Upper lobe of right lung (tissue), 1 donor: ENCODE measurements at regions not wholly inside any gene's neighbourhood (a gene's known extent, or its start where the extent isn't known, plus 50 kb on each side); places are given as distances from the start of the nearest gene placed in this dataset.

Source experiments
- ATAC-seq: fragments of 200-7000 bp; cut with Tn5 transposase; one replicate; pipeline ENCODE4 v1.9.1; 2020; ENCODE audit warnings: mild to moderate bottlenecking, moderate library complexity
- DNase-seq: peaks from one replicate; pipeline ENCODE4 v3.0.0-alpha.2; 2020
- H3K27ac ChIP-seq: fragments of 200-600 bp; one replicate; pipeline ENCODE4 v1.8.0; 2022
- H3K27me3 ChIP-seq: fragments of 200-600 bp; one replicate; pipeline ENCODE4 v1.8.0; 2022; ENCODE audit warnings: mild to moderate bottlenecking
- H3K36me3 ChIP-seq: fragments of 200-600 bp; one replicate; pipeline ENCODE4 v1.8.0; 2022
- H3K4me1 ChIP-seq: fragments of 200-600 bp; one replicate; pipeline ENCODE4 v1.8.0; 2022
- H3K4me3 ChIP-seq: fragments of 200-600 bp; one replicate; pipeline ENCODE4 v1.8.0; 2022; ENCODE audit warnings: mild to moderate bottlenecking
- H3K9me3 ChIP-seq: fragments of 200-600 bp; one replicate; pipeline ENCODE4 v1.8.0; 2022
- CTCF ChIP-seq: fragments of 200-600 bp; IDR thresholded peaks from one replicate; pipeline ENCODE4 v1.8.0; 2022; ENCODE audit warnings: antibody characterized with exemption
- intact Hi-C: fragments of 100-400 bp; cut with DNase I; formaldehyde crosslinking; loops from one replicate; pipeline ENCODE4 v1.11.0; 2022
- donor health status: DM: no; HTN: yes; CAD: no; lungs with severe emphysema.

DNA sequence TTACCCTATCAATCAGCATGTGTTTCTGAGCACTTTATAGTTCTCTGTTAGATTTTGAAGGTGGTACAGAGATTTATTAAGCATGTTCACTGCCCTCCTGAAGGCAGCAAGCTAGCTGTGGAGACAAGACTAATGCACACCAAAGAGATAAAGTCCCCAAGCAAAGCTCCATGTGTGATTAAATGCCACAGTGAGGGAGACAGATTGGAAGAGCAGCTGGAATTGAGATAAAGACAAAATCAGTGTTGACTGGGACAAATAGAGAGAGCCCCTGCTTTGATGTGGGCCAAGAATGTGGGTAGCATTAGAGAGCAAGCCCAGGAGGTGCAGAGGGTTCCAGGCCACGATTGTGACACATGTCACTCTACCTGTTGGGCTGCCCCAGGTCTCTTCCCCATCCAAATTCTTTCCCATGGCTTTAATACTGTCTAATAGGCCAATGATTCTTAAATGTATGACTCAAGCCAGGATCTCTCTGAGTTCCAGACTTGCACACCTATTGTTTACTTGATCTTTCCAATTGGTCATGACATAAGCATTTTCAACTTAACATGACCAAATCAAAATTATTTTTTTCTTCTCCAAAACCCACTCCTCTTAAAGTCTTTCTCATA, 60.1 kb upstream of the ZC3H12C start:
- ATAC-seq: no peak
- H3K27ac ChIP-seq: no peak overlapping the region
- H3K4me1 ChIP-seq: no peaks in the 10 kb centered on the region
- no peak for TF ChIP-seq CTCF
- H3K4me3 ChIP-seq: no peak overlapping the region
- intact Hi-C loops: no loop called here
- H3K9me3 ChIP-seq: no peaks in the 10 kb centered on the region
- H3K27me3 ChIP-seq: no peaks in the 10 kb centered on the region
- no peaks in the 10 kb centered on the region for H3K36me3 ChIP-seq
- no peak for DNase-seq

GRCh38 chr11:110034806-110035205, 58.4 kb upstream of the ZC3H12C start:
- Histone ChIP-seq H3K4me1 (no peaks in the 10 kb centered on the region), H3K4me3 (no peak overlapping the region), H3K27me3 (no peaks in the 10 kb centered on the region), H3K36me3 (no peaks in the 10 kb centered on the region), H3K9me3 (no peaks in the 10 kb centered on the region), H3K27ac (no peak overlapping the region)
- no peak for TF ChIP-seq CTCF
- intact Hi-C loops: no loop called here
- ATAC-seq (no peak), DNase-seq (no peak)

DNA sequence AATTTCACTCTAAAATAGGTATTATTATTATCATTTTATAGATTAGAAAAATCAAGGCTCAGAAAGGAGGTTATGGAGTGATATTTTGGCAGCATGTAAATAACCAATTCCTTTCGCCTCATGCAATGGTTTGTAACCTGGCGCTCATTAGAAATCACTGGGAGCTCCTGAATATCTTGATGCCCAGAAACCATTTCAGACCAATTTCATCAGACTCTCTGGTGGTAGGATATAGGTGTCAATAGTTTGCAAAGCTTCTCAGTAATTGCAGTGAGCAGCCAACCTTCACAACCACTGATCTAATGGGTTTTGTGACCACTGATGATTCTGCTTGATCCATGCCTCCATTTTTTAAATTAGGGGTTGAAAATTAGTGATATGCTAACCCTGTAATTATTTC, 57.8 kb upstream of the ZC3H12C start:
- no peaks in the 10 kb centered on the region for H3K4me1 ChIP-seq
- H3K27me3 ChIP-seq: no peaks in the 10 kb centered on the region
- no peak overlapping the region for H3K4me3 ChIP-seq
- no peak for ATAC-seq
- H3K36me3 ChIP-seq: no peaks in the 10 kb centered on the region
- no peaks in the 10 kb centered on the region for H3K9me3 ChIP-seq
- intact Hi-C loops: no loop called here
- no peak overlapping the region for H3K27ac ChIP-seq
- no peak for DNase-seq
- no peak for TF ChIP-seq CTCF

GRCh38 chr11:110038201-110038600, 55.0 kb upstream of the ZC3H12C start:
- Histone ChIP-seq H3K36me3 (no peaks in the 10 kb centered on the region), H3K27ac (no peak overlapping the region), H3K4me1 (no peaks in the 10 kb centered on the region), H3K9me3 (no peaks in the 10 kb centered on the region), H3K4me3 (no peak overlapping the region), H3K27me3 (no peaks in the 10 kb centered on the region)
- no peak for TF ChIP-seq CTCF
- ATAC-seq (no peak), DNase-seq (no peak)
- intact Hi-C loops: no loop called here
